Sigmoid colon (tissue), 4 donors: ENCODE measurements at regions not wholly inside any gene's neighbourhood (a gene's known extent, or its start where the extent isn't known, plus 50 kb on each side); places are given as distances from the start of the nearest gene placed in this dataset.

ENCODE experiments used
- CTCF ChIP-seq, 4 experiments: fragments of 450-650 bp in 3 of 4; fragments of 200-600 bp in 1 of 4; IDR thresholded peaks; one replicate each; pipeline ENCODE4 v1.5.1; 2016 to 2019; ENCODE audit warnings: antibody characterized with exemption in 4 of 4, mild to moderate bottlenecking in 3 of 4, moderate library complexity in 2 of 4
- POLR2A ChIP-seq, 2 donors: fragments of 450-650 bp; IDR thresholded peaks; one replicate each; pipeline ENCODE4 v1.6.1; 2016; ENCODE audit warnings: antibody characterized with exemption in 2 of 2, mild to moderate bottlenecking in 2 of 2, moderate library complexity in 2 of 2
- POLR2AphosphoS5 ChIP-seq, 4 donors: sonication (generic); formaldehyde crosslinking; IDR thresholded peaks; one replicate each; pipeline ENCODE4 v1.6.1; 2017; ENCODE audit warnings: antibody characterized with exemption in 4 of 4

GRCh38 chr16:87077750-87078127 is 239.5 kb downstream of the C16orf95 start:
- TF ChIP-seq POLR2AphosphoS5 (IDR thresholded peaks at IDR 0.05) (no peak), CTCF (IDR thresholded peaks at IDR 0.05) (no peak), POLR2A (IDR thresholded peaks at IDR 0.05) (no peak)
